SK-N-SH treated with all-trans-retinoic acid at 6 μM for 48 hours (cell line): ENCODE measurements at regions not wholly inside any gene's neighbourhood (a gene's known extent, or its start where the extent isn't known, plus 50 kb on each side); places are given as distances from the start of the nearest gene placed in this dataset.

ENCODE experiments used
- ATAC-seq: fragments of 200-7000 bp; cut with Tn5 transposase; 3 replicates; pipeline ENCODE4 v1.9.1; 2020; ENCODE audit warnings: mild to moderate bottlenecking, moderate library complexity
- ARNTL ChIP-seq: fragments of 450-650 bp; formaldehyde crosslinking; IDR thresholded peaks from 2 replicates; pipeline ENCODE4 v1.5.0; 2020; ENCODE audit warnings: low read depth, mild to moderate bottlenecking, moderate library complexity, borderline replicate concordance
- BACH2 ChIP-seq: fragments of 250-450 bp; sonication (Bioruptor Pico); IDR thresholded peaks from 2 replicates; pipeline ENCODE4 v1.9.0; 2021; ENCODE audit warnings: mild to moderate bottlenecking, borderline replicate concordance
- CSDC2 ChIP-seq: fragments of 250-450 bp; sonication (Bioruptor Pico); IDR thresholded peaks from 2 replicates; pipeline ENCODE4 v1.5.0; 2020; ENCODE audit warnings: mild to moderate bottlenecking, moderate library complexity
- ESRRG ChIP-seq: fragments of 250-450 bp; sonication (Bioruptor Pico); IDR thresholded peaks from 2 replicates; pipeline ENCODE4 v1.6.1; 2021; ENCODE audit warnings: mild to moderate bottlenecking
- GLIS3 ChIP-seq: fragments of 250-450 bp; sonication (Bioruptor Pico); IDR thresholded peaks from 2 replicates; pipeline ENCODE4 v1.5.0; 2020; ENCODE audit warnings: mild to moderate bottlenecking, moderate library complexity
- ISL1 ChIP-seq: fragments of 250-450 bp; sonication (Bioruptor Pico); IDR thresholded peaks from 2 replicates; pipeline ENCODE4 v2.1.2; 2022; ENCODE audit warnings: mild to moderate bottlenecking, moderate library complexity
- OSR1 ChIP-seq: fragments of 250-450 bp; sonication (Bioruptor Pico); IDR thresholded peaks from 2 replicates; pipeline ENCODE4 v1.8.0; 2022; ENCODE audit warnings: moderate library complexity, mild to moderate bottlenecking, inconsistent platforms
- PPARA ChIP-seq: fragments of 250-450 bp; sonication (Bioruptor Pico); IDR thresholded peaks from 2 replicates; pipeline ENCODE4 v1.5.0; 2020; ENCODE audit warnings: mild to moderate bottlenecking, borderline replicate concordance
- RARB ChIP-seq: fragments of 250-450 bp; sonication (Bioruptor Pico); IDR thresholded peaks from 2 replicates; pipeline ENCODE4 v1.8.0; 2021; ENCODE audit warnings: mild to moderate bottlenecking, moderate library complexity
- SNAI2 ChIP-seq: fragments of 250-450 bp; sonication (Bioruptor Pico); IDR thresholded peaks from 2 replicates; pipeline ENCODE4 v1.5.0; 2020; ENCODE audit warnings: mild to moderate bottlenecking, moderate library complexity
- TCF4 ChIP-seq: fragments of 250-450 bp; sonication (Bioruptor Pico); IDR thresholded peaks from 2 replicates; pipeline ENCODE4 v1.8.0; 2021; ENCODE audit warnings: mild to moderate bottlenecking, moderate library complexity, borderline replicate concordance
- TOX ChIP-seq: fragments of 250-450 bp; sonication (Bioruptor Pico); IDR thresholded peaks from 2 replicates; pipeline ENCODE4 v1.8.0; 2021; ENCODE audit warnings: mild to moderate bottlenecking, moderate library complexity, borderline replicate concordance
- ZC3H10 ChIP-seq: fragments of 250-450 bp; sonication (Bioruptor Pico); IDR thresholded peaks from 2 replicates; pipeline ENCODE4 v1.5.1; 2021; ENCODE audit warnings: mild to moderate bottlenecking, moderate library complexity
- ZFP3 ChIP-seq: fragments of 250-450 bp; sonication (Bioruptor Pico); IDR thresholded peaks from 2 replicates; pipeline ENCODE4 v1.5.0; 2020; ENCODE audit warnings: mild to moderate bottlenecking, moderate library complexity
- ZFP30 ChIP-seq: fragments of 450-650 bp; formaldehyde crosslinking; IDR thresholded peaks from 2 replicates; pipeline ENCODE4 v1.5.0; 2022; ENCODE audit warnings: mild to moderate bottlenecking, moderate library complexity
- ZNF565 ChIP-seq: fragments of 450-650 bp; formaldehyde crosslinking; conservative IDR thresholded peaks from 2 replicates; pipeline ENCODE4 v1.5.0; 2020; ENCODE audit warnings: low read depth, mild to moderate bottlenecking, moderate library complexity
- ZNF70 ChIP-seq: fragments of 450-650 bp; formaldehyde crosslinking; IDR thresholded peaks from 2 replicates; pipeline ENCODE4 v1.5.0; 2020; ENCODE audit warnings: mild to moderate bottlenecking, moderate library complexity
- ZNF8 ChIP-seq: fragments of 450-650 bp; formaldehyde crosslinking; IDR thresholded peaks from 2 replicates; pipeline ENCODE4 v1.5.0; 2020; ENCODE audit warnings: mild to moderate bottlenecking, moderate library complexity
- TF ChIP-seq, protein P1 (sequence below): fragments of 250-450 bp; sonication (Bioruptor Pico); IDR thresholded peaks from 2 replicates; pipeline ENCODE4 v1.5.1; 2021; ENCODE audit warnings: mild to moderate bottlenecking, moderate library complexity
- TF ChIP-seq, protein P2 (sequence below): fragments of 250-450 bp; sonication (Bioruptor Pico); IDR thresholded peaks from 2 replicates; pipeline ENCODE4 v1.8.0; 2020; ENCODE audit warnings: mild to moderate bottlenecking, moderate library complexity, borderline replicate concordance
- TF ChIP-seq, protein P3 (sequence below): fragments of 250-450 bp; sonication (Bioruptor Pico); IDR thresholded peaks from 2 replicates; pipeline ENCODE4 v1.5.0; 2020; ENCODE audit warnings: mild to moderate bottlenecking, moderate library complexity
- TF ChIP-seq, protein P4 (sequence below): fragments of 250-450 bp; sonication (Bioruptor Pico); IDR thresholded peaks from 2 replicates; pipeline ENCODE4 v1.5.1; 2020; ENCODE audit warnings: low read depth, mild to moderate bottlenecking, moderate library complexity
- TF ChIP-seq, protein P5 (sequence below): fragments of 250-450 bp; sonication (Bioruptor Pico); IDR thresholded peaks from 2 replicates; pipeline ENCODE4 v1.8.0; 2021; ENCODE audit warnings: low read depth, mild to moderate bottlenecking, moderate library complexity, borderline replicate concordance

DNA sequence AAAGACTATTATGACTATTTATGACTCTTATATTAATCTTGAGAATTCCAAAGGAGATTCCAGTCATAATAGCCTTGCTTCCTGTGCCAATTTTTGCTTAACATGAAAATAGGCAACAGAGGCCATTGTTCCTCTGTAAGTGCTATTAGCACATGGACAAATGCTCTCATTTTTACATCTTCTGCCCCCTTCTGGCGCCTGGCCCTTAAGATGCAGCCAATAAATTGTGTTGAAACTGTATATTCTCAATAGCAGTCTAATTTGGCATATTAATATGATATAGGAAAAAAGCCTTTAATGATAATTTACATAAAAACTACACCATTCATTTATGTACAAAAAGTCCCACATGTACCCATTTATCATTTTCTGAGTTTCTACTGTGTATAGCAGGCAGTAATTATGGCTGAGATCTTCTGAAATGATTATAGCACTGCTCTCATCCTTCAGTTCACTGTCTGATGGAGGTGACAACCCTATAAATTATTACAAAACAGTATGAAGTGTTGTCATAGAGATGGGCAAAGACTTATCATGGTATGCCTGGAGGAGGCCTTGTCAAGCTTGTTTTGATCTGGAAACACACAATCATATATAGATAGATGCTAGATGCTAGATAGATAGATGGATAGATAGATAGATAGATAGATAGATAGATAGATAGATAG, 613.3 kb downstream of the TSN start:
- ATAC-seq: no peak
- TF ChIP-seq ZNF70 (CRISPR knock-in tag) (no peak), ISL1 (CRISPR knock-in tag) (peak; percentile 84)

DNA sequence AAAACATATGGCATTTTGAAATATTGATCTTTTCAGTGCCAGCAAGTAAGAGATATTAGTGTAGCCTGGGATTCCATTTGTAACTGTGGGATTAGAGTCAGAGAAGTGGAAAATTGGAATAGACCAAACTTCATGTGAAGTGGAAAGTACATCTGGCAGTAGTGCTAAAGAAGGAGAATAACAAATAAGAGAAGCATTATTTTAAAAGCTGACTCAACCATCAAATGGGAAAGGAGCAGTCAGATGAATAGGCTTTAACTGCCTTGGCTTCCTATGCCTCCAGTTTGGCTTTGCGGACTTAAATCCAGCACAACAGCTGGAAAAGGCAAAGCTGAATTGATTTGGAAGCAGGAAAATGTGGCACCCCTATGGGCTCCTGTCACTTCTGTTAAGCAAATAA, 623.1 kb downstream of the TSN start:
- ATAC-seq: no peak

DNA sequence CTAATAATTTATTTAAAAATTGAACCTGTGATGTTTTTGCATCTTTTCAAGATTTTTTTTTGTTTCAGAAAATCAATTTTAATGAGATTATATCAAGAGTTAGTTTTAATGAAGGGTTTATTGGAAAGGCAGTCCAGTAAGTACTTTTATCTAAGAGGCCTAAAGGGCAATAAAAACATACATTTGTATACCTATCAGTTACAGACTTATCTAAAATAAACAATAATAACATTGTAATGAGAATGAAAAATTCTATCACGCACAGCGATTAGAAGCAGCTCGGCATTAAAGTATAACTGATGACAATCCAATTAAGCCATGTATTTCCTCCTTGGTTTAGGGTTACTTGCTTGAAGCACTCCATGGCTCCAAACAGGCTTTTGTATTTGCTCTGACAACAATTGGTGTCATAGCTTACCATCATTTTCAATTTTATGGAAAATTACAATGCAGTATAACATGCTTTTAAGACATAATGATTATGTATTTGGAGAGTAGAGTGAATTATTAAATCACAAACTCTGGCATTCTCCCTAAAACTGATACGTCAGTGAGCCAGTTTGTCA, 629.4 kb downstream of the TSN start:
- TF ChIP-seq TOX (no peak), ZFP30 (CRISPR knock-in tag) (no peak), ARNTL (CRISPR knock-in tag) (no peak), GLIS3 (CRISPR knock-in tag) (no peak)
- TF ChIP-seq, protein P1, sequence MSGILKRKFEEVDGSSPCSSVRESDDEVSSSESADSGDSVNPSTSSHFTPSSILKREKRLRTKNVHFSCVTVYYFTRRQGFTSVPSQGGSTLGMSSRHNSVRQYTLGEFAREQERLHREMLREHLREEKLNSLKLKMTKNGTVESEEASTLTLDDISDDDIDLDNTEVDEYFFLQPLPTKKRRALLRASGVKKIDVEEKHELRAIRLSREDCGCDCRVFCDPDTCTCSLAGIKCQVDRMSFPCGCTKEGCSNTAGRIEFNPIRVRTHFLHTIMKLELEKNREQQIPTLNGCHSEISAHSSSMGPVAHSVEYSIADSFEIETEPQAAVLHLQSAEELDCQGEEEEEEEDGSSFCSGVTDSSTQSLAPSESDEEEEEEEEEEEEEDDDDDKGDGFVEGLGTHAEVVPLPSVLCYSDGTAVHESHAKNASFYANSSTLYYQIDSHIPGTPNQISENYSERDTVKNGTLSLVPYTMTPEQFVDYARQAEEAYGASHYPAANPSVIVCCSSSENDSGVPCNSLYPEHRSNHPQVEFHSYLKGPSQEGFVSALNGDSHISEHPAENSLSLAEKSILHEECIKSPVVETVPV (CRISPR knock-in tag): no peak
- no peak for ATAC-seq

More for the DNA sequence above, 623.1 kb downstream of the TSN start:
- TF ChIP-seq, protein P2, sequence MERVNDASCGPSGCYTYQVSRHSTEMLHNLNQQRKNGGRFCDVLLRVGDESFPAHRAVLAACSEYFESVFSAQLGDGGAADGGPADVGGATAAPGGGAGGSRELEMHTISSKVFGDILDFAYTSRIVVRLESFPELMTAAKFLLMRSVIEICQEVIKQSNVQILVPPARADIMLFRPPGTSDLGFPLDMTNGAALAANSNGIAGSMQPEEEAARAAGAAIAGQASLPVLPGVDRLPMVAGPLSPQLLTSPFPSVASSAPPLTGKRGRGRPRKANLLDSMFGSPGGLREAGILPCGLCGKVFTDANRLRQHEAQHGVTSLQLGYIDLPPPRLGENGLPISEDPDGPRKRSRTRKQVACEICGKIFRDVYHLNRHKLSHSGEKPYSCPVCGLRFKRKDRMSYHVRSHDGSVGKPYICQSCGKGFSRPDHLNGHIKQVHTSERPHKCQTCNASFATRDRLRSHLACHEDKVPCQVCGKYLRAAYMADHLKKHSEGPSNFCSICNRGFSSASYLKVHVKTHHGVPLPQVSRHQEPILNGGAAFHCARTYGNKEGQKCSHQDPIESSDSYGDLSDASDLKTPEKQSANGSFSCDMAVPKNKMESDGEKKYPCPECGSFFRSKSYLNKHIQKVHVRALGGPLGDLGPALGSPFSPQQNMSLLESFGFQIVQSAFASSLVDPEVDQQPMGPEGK (CRISPR knock-in tag): no peak
- no peak for TF ChIP-seq ESRRG (CRISPR knock-in tag)
- TF ChIP-seq TOX: no peak
- TF ChIP-seq ZC3H10: no peak
- TF ChIP-seq, all 23 proteins: peak for 0

DNA sequence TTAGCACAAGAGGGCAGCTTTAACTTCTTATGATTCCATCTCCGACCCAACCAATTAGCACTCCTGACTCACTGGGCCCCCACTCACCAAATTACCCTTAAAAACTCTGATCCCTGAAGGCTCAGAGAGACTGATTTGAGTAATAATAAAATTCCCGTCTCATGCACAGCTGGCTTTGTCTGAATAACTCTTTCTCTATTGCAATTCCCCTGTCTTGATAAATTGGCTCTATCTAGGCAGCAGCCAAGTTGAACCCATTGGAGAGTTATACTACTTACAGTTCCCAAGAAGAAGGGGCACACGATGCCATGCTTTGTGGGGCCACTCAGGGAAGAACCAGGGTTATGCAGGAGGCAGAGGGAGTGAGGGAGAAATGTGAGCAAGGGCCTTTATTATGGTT, 632.8 kb downstream of the TSN start:
- TF ChIP-seq ZC3H10: no peak
- no peak for TF ChIP-seq PPARA
- TF ChIP-seq, protein P3, sequence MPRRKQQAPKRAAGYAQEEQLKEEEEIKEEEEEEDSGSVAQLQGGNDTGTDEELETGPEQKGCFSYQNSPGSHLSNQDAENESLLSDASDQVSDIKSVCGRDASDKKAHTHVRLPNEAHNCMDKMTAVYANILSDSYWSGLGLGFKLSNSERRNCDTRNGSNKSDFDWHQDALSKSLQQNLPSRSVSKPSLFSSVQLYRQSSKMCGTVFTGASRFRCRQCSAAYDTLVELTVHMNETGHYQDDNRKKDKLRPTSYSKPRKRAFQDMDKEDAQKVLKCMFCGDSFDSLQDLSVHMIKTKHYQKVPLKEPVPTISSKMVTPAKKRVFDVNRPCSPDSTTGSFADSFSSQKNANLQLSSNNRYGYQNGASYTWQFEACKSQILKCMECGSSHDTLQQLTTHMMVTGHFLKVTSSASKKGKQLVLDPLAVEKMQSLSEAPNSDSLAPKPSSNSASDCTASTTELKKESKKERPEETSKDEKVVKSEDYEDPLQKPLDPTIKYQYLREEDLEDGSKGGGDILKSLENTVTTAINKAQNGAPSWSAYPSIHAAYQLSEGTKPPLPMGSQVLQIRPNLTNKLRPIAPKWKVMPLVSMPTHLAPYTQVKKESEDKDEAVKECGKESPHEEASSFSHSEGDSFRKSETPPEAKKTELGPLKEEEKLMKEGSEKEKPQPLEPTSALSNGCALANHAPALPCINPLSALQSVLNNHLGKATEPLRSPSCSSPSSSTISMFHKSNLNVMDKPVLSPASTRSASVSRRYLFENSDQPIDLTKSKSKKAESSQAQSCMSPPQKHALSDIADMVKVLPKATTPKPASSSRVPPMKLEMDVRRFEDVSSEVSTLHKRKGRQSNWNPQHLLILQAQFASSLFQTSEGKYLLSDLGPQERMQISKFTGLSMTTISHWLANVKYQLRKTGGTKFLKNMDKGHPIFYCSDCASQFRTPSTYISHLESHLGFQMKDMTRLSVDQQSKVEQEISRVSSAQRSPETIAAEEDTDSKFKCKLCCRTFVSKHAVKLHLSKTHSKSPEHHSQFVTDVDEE: no peak
- no peak for TF ChIP-seq ZNF565
- no peak for TF ChIP-seq ESRRG (CRISPR knock-in tag)
- TF ChIP-seq ARNTL (CRISPR knock-in tag): no peak
- no peak for TF ChIP-seq BACH2 (CRISPR knock-in tag)
- TF ChIP-seq GLIS3 (CRISPR knock-in tag): no peak
- no peak for TF ChIP-seq ZNF8 (CRISPR knock-in tag)
- TF ChIP-seq ZNF70 (CRISPR knock-in tag): no peak
- no peak for TF ChIP-seq CSDC2
- TF ChIP-seq, protein P4, sequence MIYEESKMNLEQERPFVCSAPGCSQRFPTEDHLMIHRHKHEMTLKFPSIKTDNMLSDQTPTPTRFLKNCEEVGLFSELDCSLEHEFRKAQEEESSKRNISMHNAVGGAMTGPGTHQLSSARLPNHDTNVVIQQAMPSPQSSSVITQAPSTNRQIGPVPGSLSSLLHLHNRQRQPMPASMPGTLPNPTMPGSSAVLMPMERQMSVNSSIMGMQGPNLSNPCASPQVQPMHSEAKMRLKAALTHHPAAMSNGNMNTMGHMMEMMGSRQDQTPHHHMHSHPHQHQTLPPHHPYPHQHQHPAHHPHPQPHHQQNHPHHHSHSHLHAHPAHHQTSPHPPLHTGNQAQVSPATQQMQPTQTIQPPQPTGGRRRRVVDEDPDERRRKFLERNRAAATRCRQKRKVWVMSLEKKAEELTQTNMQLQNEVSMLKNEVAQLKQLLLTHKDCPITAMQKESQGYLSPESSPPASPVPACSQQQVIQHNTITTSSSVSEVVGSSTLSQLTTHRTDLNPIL (CRISPR knock-in tag): no peak
- TF ChIP-seq OSR1 (CRISPR knock-in tag): no peak
- no peak for TF ChIP-seq TCF4
- TF ChIP-seq, protein P1 (CRISPR knock-in tag): no peak
- no peak for TF ChIP-seq SNAI2 (CRISPR knock-in tag)
- TF ChIP-seq ZFP30 (CRISPR knock-in tag): no peak
- no peak for TF ChIP-seq ZFP3 (CRISPR knock-in tag)
- TF ChIP-seq RARB (CRISPR knock-in tag): no peak
- TF ChIP-seq, protein P5, sequence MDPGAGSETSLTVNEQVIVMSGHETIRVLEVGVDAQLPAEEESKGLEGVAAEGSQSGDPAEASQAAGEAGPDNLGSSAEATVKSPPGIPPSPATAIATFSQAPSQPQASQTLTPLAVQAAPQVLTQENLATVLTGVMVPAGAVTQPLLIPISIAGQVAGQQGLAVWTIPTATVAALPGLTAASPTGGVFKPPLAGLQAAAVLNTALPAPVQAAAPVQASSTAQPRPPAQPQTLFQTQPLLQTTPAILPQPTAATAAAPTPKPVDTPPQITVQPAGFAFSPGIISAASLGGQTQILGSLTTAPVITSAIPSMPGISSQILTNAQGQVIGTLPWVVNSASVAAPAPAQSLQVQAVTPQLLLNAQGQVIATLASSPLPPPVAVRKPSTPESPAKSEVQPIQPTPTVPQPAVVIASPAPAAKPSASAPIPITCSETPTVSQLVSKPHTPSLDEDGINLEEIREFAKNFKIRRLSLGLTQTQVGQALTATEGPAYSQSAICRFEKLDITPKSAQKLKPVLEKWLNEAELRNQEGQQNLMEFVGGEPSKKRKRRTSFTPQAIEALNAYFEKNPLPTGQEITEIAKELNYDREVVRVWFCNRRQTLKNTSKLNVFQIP: no peak
- ATAC-seq: no peak
